Fibroblast of lung (primary cell): ENCODE measurements at regions not wholly inside any gene's neighbourhood (a gene's known extent, or its start where the extent isn't known, plus 50 kb on each side); places are given as distances from the start of the nearest gene placed in this dataset.

Experiments
- DNase-seq, 2 donors: peaks; one replicate each; pipeline versions ENCODE4 v3.0.0 to v3.0.0-alpha.2; 2010; ENCODE audit warnings: low read depth in 2 of 2
- H2AFZ ChIP-seq: 2 replicates; pipeline ENCODE4 v1.5.1; 2012; ENCODE audit warnings: low read length, control low read depth, inconsistent platforms
- H3K27ac ChIP-seq: 2 replicates; pipeline ENCODE4 v1.5.1; 2011; ENCODE audit warnings: low read length, control low read depth; ENCODE audit not compliant: insufficient read depth
- H3K27me3 ChIP-seq: 2 replicates; pipeline ENCODE4 v1.5.1; 2011; ENCODE audit warnings: mild to moderate bottlenecking, low read length; ENCODE audit not compliant: control insufficient read depth, insufficient read depth
- H3K36me3 ChIP-seq: 2 replicates; pipeline ENCODE4 v1.5.1; 2011; ENCODE audit warnings: low read length; ENCODE audit not compliant: control insufficient read depth, insufficient read depth
- H3K4me1 ChIP-seq: 2 replicates; pipeline ENCODE4 v1.5.1; 2011; ENCODE audit warnings: low read length; ENCODE audit not compliant: control insufficient read depth, insufficient read depth; ENCODE audit errors: extremely low read depth
- H3K4me2 ChIP-seq: 2 replicates; pipeline ENCODE4 v1.5.1; 2011; ENCODE audit warnings: low read length, control low read depth; ENCODE audit not compliant: insufficient read depth; ENCODE audit errors: extremely low read depth
- H3K4me3 ChIP-seq, 4 experiments: fragments of 200-600 bp in 1 of 4; sonication (generic) in 1 of 4; replicated peaks in 1 of 4; 2 replicates each; pipeline ENCODE4 v1.5.1; 2011 to 2016; ENCODE audit warnings: low read length in 4 of 4, low read depth in 3 of 4, mild to moderate bottlenecking in 3 of 4, control low read depth in 2 of 4, inconsistent platforms in 1 of 4, mixed read lengths in 1 of 4; ENCODE audit not compliant: insufficient read depth in 1 of 4; ENCODE audit errors: control extremely low read depth in 1 of 4
- H3K79me2 ChIP-seq: 2 replicates; pipeline ENCODE4 v1.5.1; 2012; ENCODE audit warnings: mild to moderate bottlenecking, low read length, inconsistent platforms; ENCODE audit not compliant: control insufficient read depth, insufficient read depth
- H3K9ac ChIP-seq: 2 replicates; pipeline ENCODE4 v1.5.1; 2011; ENCODE audit warnings: mild to moderate bottlenecking, low read length, control low read depth; ENCODE audit not compliant: insufficient read depth
- H3K9me3 ChIP-seq: 2 replicates; pipeline ENCODE4 v1.5.1; 2012; ENCODE audit warnings: low read depth, low read length; ENCODE audit not compliant: control insufficient read depth, insufficient read depth
- H4K20me1 ChIP-seq: 2 replicates; pipeline ENCODE4 v1.5.1; 2011; ENCODE audit warnings: low read length; ENCODE audit not compliant: control insufficient read depth, insufficient read depth; ENCODE audit errors: extremely low read depth
- EZH2 ChIP-seq: IDR thresholded peaks from 2 replicates; pipeline ENCODE4 v1.5.1; 2012; ENCODE audit warnings: low read length, control low read depth, mild to moderate bottlenecking; ENCODE audit errors: missing control alignments
- TF ChIP-seq, protein P1 (sequence below), 2 donors: IDR thresholded peaks in 1 of 2; conservative IDR thresholded peaks in 1 of 2; 1 replicate in 1 of 2; 2 replicates in 1 of 2; pipeline ENCODE4 v1.5.1; 2011 to 2012; ENCODE audit warnings: low read length in 2 of 2, control low read depth in 1 of 2, inconsistent platforms in 1 of 2, low read depth in 1 of 2, mild to moderate bottlenecking in 1 of 2

DNA sequence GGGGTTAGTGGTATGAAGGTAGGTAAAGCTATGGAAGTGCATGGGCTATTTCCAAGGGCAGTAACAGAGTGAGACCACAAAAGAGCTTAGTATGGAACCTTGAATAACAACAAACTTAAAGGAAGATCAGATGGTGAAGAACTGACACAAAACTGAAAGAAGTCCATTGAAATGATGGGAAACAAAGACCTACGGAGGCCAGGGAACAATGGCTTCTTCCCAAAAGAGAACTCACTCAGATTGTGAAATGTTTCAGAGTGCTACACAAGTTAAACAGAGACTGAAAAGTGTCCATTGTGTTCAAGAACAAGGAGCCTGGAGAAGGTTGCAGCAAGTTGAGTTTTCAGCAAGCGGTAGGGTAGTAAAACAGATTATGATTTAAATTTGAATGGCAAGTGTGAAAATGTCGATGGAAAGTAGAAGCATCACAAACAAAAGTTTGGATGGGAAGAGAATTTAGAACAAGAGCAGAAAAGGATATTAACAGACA is 700.0 kb upstream of the NXPH2 start:
- Histone ChIP-seq H2AFZ (no peak overlapping the region), H3K4me3 (no peak overlapping the region), H3K4me1 (no peaks in the 10 kb centered on the region), H3K9me3 (no peaks in the 10 kb centered on the region), H3K79me2 (no peaks in the 10 kb centered on the region), H3K27me3 (no peaks in the 10 kb centered on the region), H3K27ac (no peak overlapping the region), H4K20me1 (no peaks in the 10 kb centered on the region), H3K4me2 (no peak overlapping the region), H3K36me3 (no peaks in the 10 kb centered on the region), H3K9ac (no peak overlapping the region)
- DNase-seq = no peak
- TF ChIP-seq, protein P1, sequence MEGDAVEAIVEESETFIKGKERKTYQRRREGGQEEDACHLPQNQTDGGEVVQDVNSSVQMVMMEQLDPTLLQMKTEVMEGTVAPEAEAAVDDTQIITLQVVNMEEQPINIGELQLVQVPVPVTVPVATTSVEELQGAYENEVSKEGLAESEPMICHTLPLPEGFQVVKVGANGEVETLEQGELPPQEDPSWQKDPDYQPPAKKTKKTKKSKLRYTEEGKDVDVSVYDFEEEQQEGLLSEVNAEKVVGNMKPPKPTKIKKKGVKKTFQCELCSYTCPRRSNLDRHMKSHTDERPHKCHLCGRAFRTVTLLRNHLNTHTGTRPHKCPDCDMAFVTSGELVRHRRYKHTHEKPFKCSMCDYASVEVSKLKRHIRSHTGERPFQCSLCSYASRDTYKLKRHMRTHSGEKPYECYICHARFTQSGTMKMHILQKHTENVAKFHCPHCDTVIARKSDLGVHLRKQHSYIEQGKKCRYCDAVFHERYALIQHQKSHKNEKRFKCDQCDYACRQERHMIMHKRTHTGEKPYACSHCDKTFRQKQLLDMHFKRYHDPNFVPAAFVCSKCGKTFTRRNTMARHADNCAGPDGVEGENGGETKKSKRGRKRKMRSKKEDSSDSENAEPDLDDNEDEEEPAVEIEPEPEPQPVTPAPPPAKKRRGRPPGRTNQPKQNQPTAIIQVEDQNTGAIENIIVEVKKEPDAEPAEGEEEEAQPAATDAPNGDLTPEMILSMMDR (conservative IDR thresholded peaks at IDR 0.05 in 1 of 2, IDR thresholded peaks at IDR 0.05 in 1 of 2; ENCODE audit: low read depth in 1 of 2, low read length in 2 of 2) = no peak
- no peak for TF ChIP-seq EZH2

DNA sequence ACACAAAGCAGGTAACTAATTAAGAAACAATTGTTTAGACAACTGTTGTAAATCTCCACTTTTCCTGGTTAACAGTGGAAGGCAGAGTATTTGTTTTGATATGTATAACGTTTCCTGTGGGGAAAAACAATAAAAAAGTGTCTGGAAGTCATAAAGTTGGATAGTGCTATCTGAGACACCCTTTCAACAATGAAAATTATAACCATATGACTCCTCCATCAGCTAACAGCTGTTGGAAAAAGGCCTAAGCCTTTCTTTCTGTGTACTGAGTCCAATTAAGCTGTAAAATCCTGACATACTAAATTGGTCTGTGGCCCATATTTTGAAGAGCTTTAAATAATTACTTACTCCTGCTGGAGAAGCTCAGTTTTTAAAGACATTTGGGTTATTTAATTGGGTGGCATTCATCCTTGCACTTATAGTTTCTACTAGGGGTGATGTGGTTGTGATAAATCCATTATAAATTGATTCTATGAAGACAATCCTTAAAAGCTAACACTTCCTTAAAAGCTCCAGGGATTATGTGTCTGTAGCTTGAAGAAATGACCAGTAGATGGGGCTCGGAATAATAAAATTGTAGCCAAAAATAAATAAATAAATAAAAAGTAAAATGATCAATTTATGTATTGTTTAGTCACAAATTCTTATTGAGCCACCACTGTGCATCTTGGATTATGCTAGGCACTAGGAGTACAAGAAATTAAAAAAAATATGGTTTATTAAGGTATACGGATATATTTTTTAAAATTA is 698.1 kb upstream of the NXPH2 start:
- Histone ChIP-seq H4K20me1 (no peaks in the 10 kb centered on the region), H2AFZ (no peak overlapping the region), H3K9me3 (no peaks in the 10 kb centered on the region), H3K27ac (no peak overlapping the region), H3K4me3 (no peak overlapping the region), H3K4me1 (no peaks in the 10 kb centered on the region), H3K79me2 (no peaks in the 10 kb centered on the region), H3K9ac (no peak overlapping the region), H3K27me3 (no peaks in the 10 kb centered on the region), H3K4me2 (no peak overlapping the region), H3K36me3 (no peaks in the 10 kb centered on the region)
- TF ChIP-seq EZH2 = no peak
- TF ChIP-seq, protein P1 (conservative IDR thresholded peaks at IDR 0.05 in 1 of 2, IDR thresholded peaks at IDR 0.05 in 1 of 2; ENCODE audit: low read depth in 1 of 2, low read length in 2 of 2) = no peak
- no peak for DNase-seq

DNA sequence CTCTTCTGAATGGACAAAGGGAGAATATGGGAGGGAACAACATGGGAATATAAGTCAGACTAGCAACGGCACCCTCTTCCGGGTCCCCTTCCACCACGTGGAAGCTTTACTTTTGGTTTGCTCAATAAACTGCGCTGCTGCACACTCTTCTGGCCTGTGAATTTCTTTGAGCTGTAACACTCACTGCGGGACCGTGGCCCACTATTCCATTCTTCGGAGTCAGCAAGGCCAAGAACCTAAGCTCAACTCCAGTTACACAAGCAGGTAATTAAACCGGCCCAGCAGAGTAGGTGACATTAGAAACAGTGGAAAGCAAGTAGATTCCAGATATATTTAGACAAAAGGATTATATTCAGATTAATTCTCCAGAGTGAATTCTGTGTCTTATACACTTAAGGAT is 697.4 kb upstream of the NXPH2 start:
- no peaks in the 10 kb centered on the region for H3K27me3 ChIP-seq

More for the DNA sequence above, 697.4 kb upstream of the NXPH2 start:
- H3K27ac ChIP-seq = no peak overlapping the region
- no peak overlapping the region for H3K9ac ChIP-seq
- H3K79me2 ChIP-seq = no peaks in the 10 kb centered on the region
- H3K4me2 ChIP-seq = no peak overlapping the region
- DNase-seq = no peak
- H3K36me3 ChIP-seq = no peaks in the 10 kb centered on the region
- TF ChIP-seq EZH2 = no peak
- TF ChIP-seq, protein P1 (conservative IDR thresholded peaks at IDR 0.05 in 1 of 2, IDR thresholded peaks at IDR 0.05 in 1 of 2; ENCODE audit: low read depth in 1 of 2, low read length in 2 of 2) = no peak
- no peaks in the 10 kb centered on the region for H3K9me3 ChIP-seq
- no peak overlapping the region for H3K4me3 ChIP-seq
- H3K4me1 ChIP-seq = no peaks in the 10 kb centered on the region
- no peak overlapping the region for H2AFZ ChIP-seq
- no peaks in the 10 kb centered on the region for H4K20me1 ChIP-seq
